Adrenal gland (tissue), 9 donors: ENCODE measurements at regions not wholly inside any gene's neighbourhood (a gene's known extent, or its start where the extent isn't known, plus 50 kb on each side); places are given as distances from the start of the nearest gene placed in this dataset.

ENCODE experiments used
- DNase-seq, 7 donors: peaks; one replicate each; pipeline ENCODE4 v3.0.0-alpha.2; 2019 to 2020
- H3K27ac ChIP-seq, 5 donors: fragments of 200-600 bp; sonication (generic) in 4 of 5; 1 replicate in 3 of 5; 2 replicates in 2 of 5; pipeline versions ENCODE4 v1.5.1 to v1.8.0; 2016 to 2020; ENCODE audit warnings: mild to moderate bottlenecking in 1 of 5
- H3K27me3 ChIP-seq: fragments of 200-600 bp; 2 replicates; pipeline ENCODE4 v1.8.0; 2021
- H3K36me3 ChIP-seq, 2 donors: fragments of 200-600 bp; replicated peaks in 1 of 2; 1 replicate in 1 of 2; 2 replicates in 1 of 2; pipeline versions ENCODE4 v1.5.1 to v1.8.0; 2018 to 2022
- H3K4me1 ChIP-seq, 2 donors: fragments of 200-600 bp; replicated peaks in 1 of 2; 1 replicate in 1 of 2; 2 replicates in 1 of 2; pipeline versions ENCODE4 v1.5.1 to v1.8.0; 2018 to 2021
- H3K4me3 ChIP-seq, 4 donors: fragments of 200-600 bp; sonication (generic) in 3 of 4; one replicate each; pipeline ENCODE4 v1.5.1; 2016 to 2018
- H3K9me3 ChIP-seq, 3 donors: fragments of 200-600 bp; sonication (generic) in 1 of 3; replicated peaks in 1 of 3; 1 replicate in 2 of 3; 2 replicates in 1 of 3; pipeline versions ENCODE4 v1.5.1 to v1.8.0; 2016 to 2021
- CTCF ChIP-seq, 6 experiments: fragments of 450-650 bp in 4 of 6; fragments of 200-600 bp in 2 of 6; sonication (generic) in 1 of 6; IDR thresholded peaks; 1 replicate in 5 of 6; 2 replicates in 1 of 6; pipeline versions ENCODE4 v1.5.1 to v1.8.0; 2016 to 2021; ENCODE audit warnings: antibody characterized with exemption in 6 of 6, mild to moderate bottlenecking in 2 of 6, moderate library complexity in 1 of 6
- POLR2A ChIP-seq, 2 donors: fragments of 450-650 bp; IDR thresholded peaks; one replicate each; pipeline ENCODE4 v1.6.1; 2017; ENCODE audit warnings: antibody characterized with exemption in 2 of 2, mild to moderate bottlenecking in 2 of 2, moderate library complexity in 1 of 2
- WGBS, 4 donors: extraction: QIAGEN DNeasy Blood & Tissue Kit in 2 of 4; methylation state at CpG; one replicate each; pipeline versions ENCODE4 v1.1.5 to v1.1.7; 2013 to 2017; 5-methylcytosine and 5-hydroxymethylcytosine counted together
- intact Hi-C, 2 donors: fragments of 100-400 bp; cut with DNase I; formaldehyde crosslinking; loops; one replicate each; pipeline versions ENCODE4 v1.14.1 to v1.15.0; 2022 to 2023
- donor health status: healthy with polysubstance abuse.
- donor health status: Bipolar disorder and iron deficiency.
- donor health status: DM: yes; HTN: yes; CAD: no.
- donor health status: DM: no; HTN: no; CAD: no.
- donor health status: DM: no; HTN: no; CAD: no.

GRCh38 chr15:62899090-62899493, 143.5 kb upstream of the TPM1 start:
- Histone ChIP-seq H3K36me3 (no peaks in the 10 kb centered on the region), H3K27ac (no peak overlapping the region), H3K9me3 (no peaks in the 10 kb centered on the region), H3K27me3 (no peaks in the 10 kb centered on the region), H3K4me3 (no peak overlapping the region), H3K4me1 (peaks cover 11 to 19% of the 10 kb centered on the region in 2 donors)
- TF ChIP-seq CTCF (IDR thresholded peaks at IDR 0.05) (no peak), POLR2A (IDR thresholded peaks at IDR 0.05) (no peak)
- intact Hi-C loops, result no loop called here
- 57 to 78% (median 73%) methylated on average over 2 of the region's 2 CpGs for WGBS, 4 donors
- no peak for DNase-seq

GRCh38 chr15:62900071-62900802, 142.3 kb upstream of the TPM1 start:
- intact Hi-C loops, result no loop called here

GRCh38 chr15:62901087-62901486, 141.5 kb upstream of the TPM1 start:
- no peaks in the 10 kb centered on the region for H3K27me3 ChIP-seq
- H3K9me3 ChIP-seq, result no peaks in the 10 kb centered on the region
- H3K27ac ChIP-seq, result no peak overlapping the region
- peaks cover 11 to 14% of the 10 kb centered on the region in 2 donors for H3K4me1 ChIP-seq
- no peak for TF ChIP-seq POLR2A (IDR thresholded peaks at IDR 0.05)
- TF ChIP-seq CTCF (IDR thresholded peaks at IDR 0.05), result no peak
- 77 to 88% (median 83%) methylated on average over 9 to 14 of the region's 14 CpGs for WGBS, 4 donors
- H3K4me3 ChIP-seq, result no peak overlapping the region
- intact Hi-C loops, result no loop called here
- H3K36me3 ChIP-seq, result no peaks in the 10 kb centered on the region
- DNase-seq, result no peak

More at GRCh38 chr15:62900071-62900802, 142.3 kb upstream of the TPM1 start:
- Histone ChIP-seq H3K4me3 (no peak overlapping the region), H3K27ac (no peak overlapping the region), H3K36me3 (no peaks in the 10 kb centered on the region), H3K9me3 (no peaks in the 10 kb centered on the region), H3K4me1 (peaks cover 11 to 19% of the 10 kb centered on the region in 2 donors), H3K27me3 (no peaks in the 10 kb centered on the region)
- no peak for TF ChIP-seq POLR2A (IDR thresholded peaks at IDR 0.05)
- no peak for TF ChIP-seq CTCF (IDR thresholded peaks at IDR 0.05)
- DNase-seq, result no peak
- 71 to 92% (median 86%) methylated on average over 11 of the region's 11 CpGs for WGBS, 4 donors

GRCh38 chr15:62901909-62902546, 140.5 kb upstream of the TPM1 start:
- no peak for DNase-seq
- TF ChIP-seq POLR2A (IDR thresholded peaks at IDR 0.05) (no peak), CTCF (IDR thresholded peaks at IDR 0.05) (no peak)
- no peak overlapping the region for H3K27ac ChIP-seq
- H3K9me3 ChIP-seq, result no peaks in the 10 kb centered on the region
- no peaks in the 10 kb centered on the region for H3K36me3 ChIP-seq
- H3K4me1 ChIP-seq, result peaks cover 3 to 5% of the 10 kb centered on the region in 2 donors
- intact Hi-C loops, result no loop called here
- WGBS, 4 donors, result 89 to 94% (median 91%) methylated on average over 7 to 9 of the region's 9 CpGs
- H3K4me3 ChIP-seq, result no peak overlapping the region
- H3K27me3 ChIP-seq, result no peaks in the 10 kb centered on the region
